ENCODE measurements at regions not wholly inside any gene's neighbourhood (a gene's known extent, or its start where the extent isn't known, plus 50 kb on each side); places are given as distances from the start of the nearest gene placed in this dataset.

- TF ChIP-seq CTCF (conservative IDR thresholded peaks at IDR 0.05; ENCODE audit: low read length): no peak
- TF ChIP-seq EZH2phosphoT487 (IDR thresholded peaks at IDR 0.05; ENCODE audit: borderline replicate concordance, low read depth, low read length): no peak
Measured at GRCh38 chr3:63090656-63091055, 187.5 kb upstream of the SYNPR start.
